Esophagus muscularis mucosa (tissue), 4 donors: ENCODE measurements at regions not wholly inside any gene's neighbourhood (a gene's known extent, or its start where the extent isn't known, plus 50 kb on each side); places are given as distances from the start of the nearest gene placed in this dataset.
"Not testable (repeated sequence)": the region's sequence is repeated elsewhere in the genome, so short reads cannot be mapped to it uniquely, and the experiment has no call there.

Experiments
- DNase-seq: peaks from one replicate; pipeline ENCODE4 v3.0.0-alpha.2; 2017; ENCODE audit errors: extremely low spot score
- H3K27ac ChIP-seq, 4 donors: fragments of 200-600 bp; sonication (generic); replicated peaks in 1 of 4; 1 replicate in 3 of 4; 2 replicates in 1 of 4; pipeline ENCODE4 v1.5.1; 2016 to 2019; ENCODE audit warnings: mild to moderate bottlenecking in 1 of 4
- H3K27me3 ChIP-seq, 4 donors: fragments of 200-600 bp; sonication (generic); one replicate each; pipeline versions ENCODE4 v1.5.1 to v1.6.0; 2016 to 2019
- H3K36me3 ChIP-seq, 4 donors: fragments of 200-600 bp; sonication (generic); one replicate each; pipeline ENCODE4 v1.5.1; 2016 to 2019
- H3K4me1 ChIP-seq, 4 donors: fragments of 200-600 bp; sonication (generic); one replicate each; pipeline ENCODE4 v1.5.1; 2016 to 2019
- H3K4me3 ChIP-seq, 4 donors: fragments of 200-600 bp; sonication (generic); 1 replicate in 2 of 4; 2 replicates in 2 of 4; pipeline ENCODE4 v1.5.1; 2016 to 2019; ENCODE audit warnings: mild to moderate bottlenecking in 4 of 4, moderate library complexity in 1 of 4
- H3K9me3 ChIP-seq, 4 donors: fragments of 200-600 bp; sonication (generic); 1 replicate in 3 of 4; 2 replicates in 1 of 4; pipeline ENCODE4 v1.5.1; 2016 to 2019
- EP300 ChIP-seq: sonication (generic); formaldehyde crosslinking; IDR thresholded peaks from one replicate; pipeline ENCODE4 v1.6.1; 2017; ENCODE audit warnings: antibody characterized with exemption
- POLR2A ChIP-seq: fragments of 450-650 bp; IDR thresholded peaks from one replicate; pipeline ENCODE4 v1.6.1; 2017; ENCODE audit warnings: antibody characterized with exemption, moderate library complexity, mild to moderate bottlenecking, low read depth
- POLR2AphosphoS5 ChIP-seq, 2 donors: sonication (generic); formaldehyde crosslinking; IDR thresholded peaks; one replicate each; pipeline ENCODE4 v1.6.1; 2017; ENCODE audit warnings: antibody characterized with exemption in 2 of 2
- WGBS: methylation state at CpG from one replicate; pipeline ENCODE4 v1.1.5; 2018; 5-methylcytosine and 5-hydroxymethylcytosine counted together
- intact Hi-C: fragments of 100-400 bp; cut with DNase I; formaldehyde crosslinking; loops from one replicate; pipeline ENCODE4 v1.15.1; 2023
- TF ChIP-seq, protein P1 (sequence below), 3 experiments: fragments of 200-600 bp in 2 of 3; fragments of 450-650 bp in 1 of 3; sonication (generic) in 2 of 3; IDR thresholded peaks; one replicate each; pipeline ENCODE4 v1.5.1; 2017 to 2019; ENCODE audit warnings: antibody characterized with exemption in 3 of 3, mild to moderate bottlenecking in 2 of 3, moderate library complexity in 1 of 3

DNA sequence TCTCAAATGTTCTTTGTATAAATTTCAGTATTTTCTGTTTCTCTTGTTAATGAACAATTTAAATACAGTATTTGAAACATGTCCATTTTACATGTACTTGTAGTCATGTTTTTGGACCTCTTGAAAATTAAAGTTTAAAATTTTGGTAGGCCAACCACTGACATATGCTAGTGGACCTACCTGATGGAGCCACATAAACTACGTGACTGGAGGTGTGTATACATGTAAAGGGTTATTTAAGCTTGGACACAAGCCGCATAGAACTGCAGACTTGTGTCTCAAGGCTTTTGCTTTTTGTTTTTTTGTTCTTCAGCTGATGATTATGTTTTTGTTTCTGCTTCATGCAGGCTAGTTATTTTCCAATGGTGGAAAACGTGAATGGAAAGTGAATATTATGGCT lies 568.5 kb upstream of the MDGA2 start:
- no peak for DNase-seq
- 84% methylated on average over 3 of the region's 3 CpGs for WGBS
- H3K27ac ChIP-seq: no peak overlapping the region
- intact Hi-C loops: no loop called here
- H3K4me1 ChIP-seq: no peaks in the 10 kb centered on the region
- no peaks in the 10 kb centered on the region for H3K9me3 ChIP-seq
- TF ChIP-seq POLR2AphosphoS5 (IDR thresholded peaks at IDR 0.05) (no peak), EP300 (no peak), POLR2A (no peak)
- TF ChIP-seq, protein P1, sequence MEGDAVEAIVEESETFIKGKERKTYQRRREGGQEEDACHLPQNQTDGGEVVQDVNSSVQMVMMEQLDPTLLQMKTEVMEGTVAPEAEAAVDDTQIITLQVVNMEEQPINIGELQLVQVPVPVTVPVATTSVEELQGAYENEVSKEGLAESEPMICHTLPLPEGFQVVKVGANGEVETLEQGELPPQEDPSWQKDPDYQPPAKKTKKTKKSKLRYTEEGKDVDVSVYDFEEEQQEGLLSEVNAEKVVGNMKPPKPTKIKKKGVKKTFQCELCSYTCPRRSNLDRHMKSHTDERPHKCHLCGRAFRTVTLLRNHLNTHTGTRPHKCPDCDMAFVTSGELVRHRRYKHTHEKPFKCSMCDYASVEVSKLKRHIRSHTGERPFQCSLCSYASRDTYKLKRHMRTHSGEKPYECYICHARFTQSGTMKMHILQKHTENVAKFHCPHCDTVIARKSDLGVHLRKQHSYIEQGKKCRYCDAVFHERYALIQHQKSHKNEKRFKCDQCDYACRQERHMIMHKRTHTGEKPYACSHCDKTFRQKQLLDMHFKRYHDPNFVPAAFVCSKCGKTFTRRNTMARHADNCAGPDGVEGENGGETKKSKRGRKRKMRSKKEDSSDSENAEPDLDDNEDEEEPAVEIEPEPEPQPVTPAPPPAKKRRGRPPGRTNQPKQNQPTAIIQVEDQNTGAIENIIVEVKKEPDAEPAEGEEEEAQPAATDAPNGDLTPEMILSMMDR (IDR thresholded peaks at IDR 0.05): no peak
- H3K4me3 ChIP-seq: no peak overlapping the region
- H3K36me3 ChIP-seq: no peaks in the 10 kb centered on the region
- H3K27me3 ChIP-seq: no peaks in the 10 kb centered on the region

DNA sequence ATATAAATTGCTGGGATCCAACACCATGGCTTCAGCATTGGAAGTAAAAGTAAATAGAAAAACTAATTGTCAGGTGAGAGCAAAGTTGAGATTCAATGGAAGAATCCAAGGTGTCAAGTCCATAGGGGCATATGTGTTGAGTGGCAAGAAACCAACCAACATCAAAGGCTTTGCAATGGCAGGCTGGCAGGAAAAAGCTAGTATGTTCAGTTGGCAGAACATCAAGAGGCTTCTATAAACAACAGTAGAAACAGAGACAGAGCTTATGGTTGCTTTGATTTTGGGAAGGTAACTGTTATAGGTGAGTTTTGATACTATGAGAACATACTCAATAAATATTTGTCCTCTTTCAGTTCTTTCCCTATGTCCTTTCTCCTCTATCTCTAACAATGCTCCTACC lies 553.7 kb upstream of the MDGA2 start:
- DNase-seq: no peak
- TF ChIP-seq POLR2AphosphoS5 (IDR thresholded peaks at IDR 0.05): no peak
- H3K27me3 ChIP-seq: no peaks in the 10 kb centered on the region
- peaks cover 0 to 14% (median 6%) of the 10 kb centered on the region in 4 donors for H3K4me1 ChIP-seq
- H3K27ac ChIP-seq: no peak overlapping the region
- no peak overlapping the region for H3K4me3 ChIP-seq
- intact Hi-C loops: no loop called here
- H3K9me3 ChIP-seq: no peaks in the 10 kb centered on the region
- no peaks in the 10 kb centered on the region for H3K36me3 ChIP-seq

DNA sequence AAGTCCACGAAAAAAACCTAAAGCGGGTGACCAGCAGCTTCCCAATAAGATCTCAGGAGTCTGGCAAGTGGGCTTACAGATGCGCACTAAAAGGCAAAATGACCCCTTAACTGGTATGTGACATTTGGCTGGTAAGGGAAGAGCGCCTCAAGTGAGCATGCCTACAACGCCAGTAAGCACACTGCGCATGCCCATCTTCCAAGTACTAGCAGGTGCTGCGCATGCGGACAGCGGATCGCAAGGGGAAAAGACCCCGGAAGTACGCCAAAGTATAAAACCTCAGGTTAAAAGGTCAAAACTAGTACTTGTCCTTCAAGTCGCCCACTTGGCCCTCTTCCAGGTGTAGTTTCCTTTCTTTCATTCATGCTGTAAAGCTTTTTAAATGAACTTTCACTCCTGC lies 518.5 kb upstream of the MDGA2 start:
- DNase-seq: no peak
- Histone ChIP-seq H3K9me3 (no peaks in the 10 kb centered on the region), H3K27me3 (no peaks in the 10 kb centered on the region), H3K27ac (no peak overlapping the region), H3K36me3 (no peaks in the 10 kb centered on the region), H3K4me1 (no peaks in the 10 kb centered on the region), H3K4me3 (no peak overlapping the region)
- TF ChIP-seq POLR2A (no peak), EP300 (no peak), POLR2AphosphoS5 (IDR thresholded peaks at IDR 0.05) (no peak)
- TF ChIP-seq, protein P1 (IDR thresholded peaks at IDR 0.05): no peak
- 92% methylated on average over 13 of the region's 13 CpGs for WGBS
- intact Hi-C loops: no loop called here

DNA sequence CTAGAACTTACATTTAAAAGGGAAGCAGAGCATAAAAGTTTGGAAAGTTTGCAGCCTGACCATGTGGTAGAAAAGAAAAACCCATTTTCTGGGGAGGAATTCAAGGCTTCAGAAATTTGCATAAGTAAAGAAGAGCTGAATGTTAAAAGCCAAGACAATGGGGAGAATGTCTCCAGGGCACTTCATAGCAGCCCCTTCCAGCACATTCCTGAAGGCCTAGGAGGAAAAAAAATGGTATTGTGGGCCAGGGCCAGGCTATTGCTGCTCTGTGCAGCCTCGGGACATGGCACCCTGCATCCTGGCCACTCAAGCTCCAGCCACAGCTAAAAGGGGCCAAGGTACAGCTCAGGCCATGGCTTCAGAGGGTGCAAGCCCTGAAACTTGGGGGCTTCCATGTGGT lies 474.2 kb upstream of the MDGA2 start:
- WGBS: 83% methylated on average over 1 of the region's 1 CpG
- H3K36me3 ChIP-seq, DNase-seq, H3K27ac ChIP-seq, H3K4me1 ChIP-seq, intact Hi-C loops, H3K9me3 ChIP-seq, H3K4me3 ChIP-seq, H3K27me3 ChIP-seq: not testable (repeated sequence)

DNA sequence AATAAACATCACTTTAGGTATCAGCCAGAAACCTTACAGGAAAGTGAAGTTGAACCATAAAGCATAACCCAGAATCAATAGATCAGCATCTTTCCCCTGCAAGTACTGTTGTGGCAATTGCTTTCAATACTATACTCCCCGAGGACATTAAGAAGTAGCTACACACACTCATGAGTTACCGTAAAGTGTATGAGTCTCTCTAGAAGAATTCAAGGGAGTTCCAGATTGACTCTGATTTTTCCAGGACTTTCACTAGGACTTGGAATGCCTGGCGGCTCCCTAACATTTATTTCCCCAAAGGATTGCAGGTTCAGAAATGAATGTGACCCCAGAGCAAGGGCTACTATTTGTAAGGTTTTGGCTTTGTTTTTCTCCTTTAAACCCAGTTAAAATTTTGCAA lies 465.4 kb upstream of the MDGA2 start:
- Histone ChIP-seq H3K27me3 (no peaks in the 10 kb centered on the region), H3K27ac (no peak overlapping the region), H3K4me3 (no peak overlapping the region), H3K4me1 (peaks cover 0 to 6% (median 1%) of the 10 kb centered on the region in 4 donors), H3K9me3 (no peaks in the 10 kb centered on the region), H3K36me3 (no peaks in the 10 kb centered on the region)
- DNase-seq: no peak
- intact Hi-C loops: no loop called here
- TF ChIP-seq, protein P1 (IDR thresholded peaks at IDR 0.05): no peak
- TF ChIP-seq POLR2A (no peak), EP300 (no peak), POLR2AphosphoS5 (IDR thresholded peaks at IDR 0.05) (no peak)
- WGBS: 88% methylated on average over 3 of the region's 3 CpGs

DNA sequence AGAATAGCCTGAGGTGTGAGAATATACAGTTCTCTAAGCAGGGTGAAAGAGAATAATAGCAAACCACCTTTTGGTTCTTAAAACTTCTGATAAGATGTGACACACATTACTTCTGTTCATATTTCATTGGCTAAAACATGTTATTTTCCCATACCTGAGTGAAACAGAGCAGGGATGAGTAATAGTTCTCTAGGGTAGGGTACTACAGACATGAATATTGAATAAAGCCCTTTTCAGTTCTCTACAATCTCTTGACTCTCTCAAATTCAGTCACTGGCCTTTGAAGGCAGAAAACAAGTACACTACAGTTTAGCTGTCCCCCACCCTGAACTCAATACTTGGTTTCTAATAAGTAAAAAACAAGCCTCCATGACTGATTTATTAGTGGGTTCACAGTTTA lies 454.1 kb upstream of the MDGA2 start:
- Histone ChIP-seq H3K4me3 (no peak overlapping the region), H3K36me3 (no peaks in the 10 kb centered on the region), H3K9me3 (no peaks in the 10 kb centered on the region), H3K27ac (no peak overlapping the region), H3K27me3 (no peaks in the 10 kb centered on the region), H3K4me1 (no peaks in the 10 kb centered on the region)
- intact Hi-C loops: no loop called here
- no peak for DNase-seq
- TF ChIP-seq EP300 (no peak), POLR2AphosphoS5 (IDR thresholded peaks at IDR 0.05) (no peak), POLR2A (no peak)
- TF ChIP-seq, protein P1 (IDR thresholded peaks at IDR 0.05): no peak
